ENCODE measurements at regions not wholly inside any gene's neighbourhood (a gene's known extent, or its start where the extent isn't known, plus 50 kb on each side); places are given as distances from the start of the nearest gene placed in this dataset.

- TF ChIP-seq, protein P1, sequence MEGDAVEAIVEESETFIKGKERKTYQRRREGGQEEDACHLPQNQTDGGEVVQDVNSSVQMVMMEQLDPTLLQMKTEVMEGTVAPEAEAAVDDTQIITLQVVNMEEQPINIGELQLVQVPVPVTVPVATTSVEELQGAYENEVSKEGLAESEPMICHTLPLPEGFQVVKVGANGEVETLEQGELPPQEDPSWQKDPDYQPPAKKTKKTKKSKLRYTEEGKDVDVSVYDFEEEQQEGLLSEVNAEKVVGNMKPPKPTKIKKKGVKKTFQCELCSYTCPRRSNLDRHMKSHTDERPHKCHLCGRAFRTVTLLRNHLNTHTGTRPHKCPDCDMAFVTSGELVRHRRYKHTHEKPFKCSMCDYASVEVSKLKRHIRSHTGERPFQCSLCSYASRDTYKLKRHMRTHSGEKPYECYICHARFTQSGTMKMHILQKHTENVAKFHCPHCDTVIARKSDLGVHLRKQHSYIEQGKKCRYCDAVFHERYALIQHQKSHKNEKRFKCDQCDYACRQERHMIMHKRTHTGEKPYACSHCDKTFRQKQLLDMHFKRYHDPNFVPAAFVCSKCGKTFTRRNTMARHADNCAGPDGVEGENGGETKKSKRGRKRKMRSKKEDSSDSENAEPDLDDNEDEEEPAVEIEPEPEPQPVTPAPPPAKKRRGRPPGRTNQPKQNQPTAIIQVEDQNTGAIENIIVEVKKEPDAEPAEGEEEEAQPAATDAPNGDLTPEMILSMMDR (IDR thresholded peaks at IDR 0.05), result no peak
- no peak for TF ChIP-seq POLR2A (IDR thresholded peaks at IDR 0.05)
- no peak for DNase-seq
Observed at GRCh38 chr2:104734937-104735586, 118.9 kb upstream of the POU3F3 start.

GRCh38 chr2:104736026-104736425, 117.9 kb upstream of the POU3F3 start:
- Histone ChIP-seq H3K4me1 (no peaks in the 10 kb centered on the region), H3K4me3 (no peak overlapping the region), H3K27ac (no peak overlapping the region), H3K27me3 (no peaks in the 10 kb centered on the region), H3K9me3 (no peaks in the 10 kb centered on the region), H3K36me3 (no peaks in the 10 kb centered on the region)
- ATAC-seq (no peak), DNase-seq (no peak)
- no peak for TF ChIP-seq POLR2A (IDR thresholded peaks at IDR 0.05)
- TF ChIP-seq, protein P1 (IDR thresholded peaks at IDR 0.05), result no peak
- intact Hi-C loops (cut with DNase I), result no loop called here
- WGBS (ENCODE audit: insufficient coverage, low coverage, low lambda C conversion rate, missing lambda C conversion rate), result 48% methylated on average over 4 of the region's 7 CpGs

More at GRCh38 chr2:104734937-104735586, 118.9 kb upstream of the POU3F3 start:
- H3K4me3 ChIP-seq, result no peak overlapping the region
- H3K36me3 ChIP-seq, result no peaks in the 10 kb centered on the region
- no peaks in the 10 kb centered on the region for H3K4me1 ChIP-seq
- intact Hi-C loops (cut with DNase I), result no loop called here
- 50% methylated on average over 6 of the region's 6 CpGs for whole genome bisulfite sequencing (ENCODE audit: insufficient coverage, low coverage, low lambda C conversion rate, missing lambda C conversion rate)
- H3K27ac ChIP-seq, result no peak overlapping the region
- H3K9me3 ChIP-seq, result no peaks in the 10 kb centered on the region
- ATAC-seq, result no peak
- H3K27me3 ChIP-seq, result no peaks in the 10 kb centered on the region

DNA sequence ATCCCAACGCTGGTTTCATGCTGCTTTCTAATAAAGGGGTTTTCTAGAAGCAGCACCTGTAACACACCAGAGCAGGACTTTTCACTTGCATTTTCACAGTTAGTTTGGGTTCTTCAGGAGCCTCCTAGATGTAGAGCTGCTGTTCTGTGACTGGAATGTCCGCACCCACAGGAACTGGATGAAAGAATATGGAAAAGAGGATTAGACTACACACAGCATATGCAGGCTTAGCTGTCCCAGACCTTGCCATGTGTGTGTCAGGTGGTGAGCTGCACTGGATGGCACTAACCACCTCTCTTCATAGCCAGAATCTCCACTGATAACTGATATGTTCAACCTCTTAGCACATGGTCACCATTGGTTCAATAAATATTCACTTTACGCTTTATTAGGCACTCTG, 112.1 kb upstream of the POU3F3 start:
- H3K9me3 ChIP-seq, result no peaks in the 10 kb centered on the region
- TF ChIP-seq, protein P1 (IDR thresholded peaks at IDR 0.05), result no peak
- TF ChIP-seq POLR2A (IDR thresholded peaks at IDR 0.05), result no peak
- no peak overlapping the region for H3K4me3 ChIP-seq
- ATAC-seq, result no peak
- no peaks in the 10 kb centered on the region for H3K27me3 ChIP-seq
- no peaks in the 10 kb centered on the region for H3K4me1 ChIP-seq
- 33% methylated on average over 3 of the region's 3 CpGs for WGBS (ENCODE audit: insufficient coverage, low coverage, low lambda C conversion rate, missing lambda C conversion rate)
- intact Hi-C loops (cut with DNase I), result no loop called here
- DNase-seq, result no peak
- H3K36me3 ChIP-seq, result no peaks in the 10 kb centered on the region
- H3K27ac ChIP-seq, result no peak overlapping the region

GRCh38 chr2:104744537-104744936, 109.4 kb upstream of the POU3F3 start:
- DNase-seq (no peak), ATAC-seq (no peak)
- Histone ChIP-seq H3K4me1 (no peaks in the 10 kb centered on the region), H3K4me3 (no peak overlapping the region), H3K27me3 (no peaks in the 10 kb centered on the region), H3K9me3 (no peaks in the 10 kb centered on the region), H3K36me3 (no peaks in the 10 kb centered on the region), H3K27ac (no peak overlapping the region)
- intact Hi-C loops (cut with DNase I), result no loop called here
- no peak for TF ChIP-seq POLR2A (IDR thresholded peaks at IDR 0.05)
- TF ChIP-seq, protein P1 (IDR thresholded peaks at IDR 0.05), result no peak
- 64% methylated on average over 6 of the region's 6 CpGs for WGBS (ENCODE audit: insufficient coverage, low coverage, low lambda C conversion rate, missing lambda C conversion rate)
